Mesenchymal stem cell (in vitro differentiated cells and primary cell): ENCODE measurements at regions not wholly inside any gene's neighbourhood (a gene's known extent, or its start where the extent isn't known, plus 50 kb on each side); places are given as distances from the start of the nearest gene placed in this dataset.

ENCODE experiments used
- DNase-seq: peaks from one replicate; pipeline ENCODE4 v3.0.0-alpha.2; 2013
- H2AFZ ChIP-seq: one replicate; pipeline ENCODE4 v1.6.1; 2013; ENCODE audit warnings: low read depth, mild to moderate bottlenecking, control low read depth, inconsistent platforms, low read length, moderate library complexity
- H2AK5ac ChIP-seq: 2 replicates; pipeline ENCODE4 v1.6.1; 2013; ENCODE audit warnings: low read length, moderate library complexity, mild to moderate bottlenecking, inconsistent platforms; ENCODE audit not compliant: severe bottlenecking
- H2BK120ac ChIP-seq: one replicate; pipeline ENCODE4 v1.6.1; 2013; ENCODE audit warnings: low read depth, mild to moderate bottlenecking, inconsistent platforms, low read length, moderate library complexity
- H2BK12ac ChIP-seq, 2 experiments: one replicate each; pipeline ENCODE4 v1.6.1; 2013; ENCODE audit warnings: inconsistent platforms in 2 of 2, low read length in 2 of 2, mild to moderate bottlenecking in 2 of 2, moderate library complexity in 2 of 2, control low read depth in 1 of 2
- H2BK15ac ChIP-seq: one replicate; pipeline ENCODE4 v1.6.1; 2013; ENCODE audit warnings: mild to moderate bottlenecking, low read depth, inconsistent platforms; ENCODE audit not compliant: poor library complexity, severe bottlenecking
- H2BK5ac ChIP-seq: 2 replicates; pipeline ENCODE4 v1.6.1; 2013; ENCODE audit warnings: low read depth, mild to moderate bottlenecking, low read length, control low read depth, inconsistent platforms; ENCODE audit not compliant: poor library complexity, severe bottlenecking
- H3K14ac ChIP-seq, 2 experiments: one replicate each; pipeline ENCODE4 v1.6.1; 2013; ENCODE audit warnings: inconsistent platforms in 2 of 2, low read length in 2 of 2, control low read depth in 1 of 2, mild to moderate bottlenecking in 1 of 2, moderate library complexity in 1 of 2
- H3K18ac ChIP-seq, 2 experiments: one replicate each; pipeline ENCODE4 v1.6.1; 2013; ENCODE audit warnings: inconsistent platforms in 2 of 2, low read length in 2 of 2, control low read depth in 1 of 2, low read depth in 1 of 2, mild to moderate bottlenecking in 1 of 2
- H3K23ac ChIP-seq, 2 experiments: one replicate each; pipeline ENCODE4 v1.6.1; 2013; ENCODE audit warnings: inconsistent platforms in 2 of 2, low read length in 2 of 2, mild to moderate bottlenecking in 2 of 2, moderate library complexity in 2 of 2, control low read depth in 1 of 2
- H3K27ac ChIP-seq: 2 replicates; pipeline ENCODE4 v1.5.1; 2013; ENCODE audit warnings: mild to moderate bottlenecking, moderate library complexity, low read length, control low read depth, inconsistent platforms; ENCODE audit not compliant: poor library complexity, severe bottlenecking
- H3K27me3 ChIP-seq, 2 experiments: 2 replicates each; pipeline versions ENCODE4 v1.6.1 to v1.7.0; 2013; ENCODE audit warnings: low read length in 2 of 2, mild to moderate bottlenecking in 2 of 2, moderate library complexity in 2 of 2, control low read depth in 1 of 2, inconsistent platforms in 1 of 2; ENCODE audit not compliant: control insufficient read depth in 1 of 2, insufficient read depth in 1 of 2
- H3K36me3 ChIP-seq, 2 experiments: 2 replicates each; pipeline versions ENCODE4 v1.6.1 to v1.7.0; 2013; ENCODE audit warnings: low read length in 2 of 2, control low read depth in 1 of 2, inconsistent platforms in 1 of 2, low read depth in 1 of 2, mild to moderate bottlenecking in 1 of 2; ENCODE audit not compliant: insufficient read depth in 2 of 2, control insufficient read depth in 1 of 2
- H3K4ac ChIP-seq, 2 experiments: one replicate each; pipeline ENCODE4 v1.6.1; 2013; ENCODE audit warnings: inconsistent platforms in 2 of 2, low read length in 2 of 2, mild to moderate bottlenecking in 2 of 2, moderate library complexity in 2 of 2, control low read depth in 1 of 2, low read depth in 1 of 2
- H3K4me1 ChIP-seq: 2 replicates; pipeline ENCODE4 v1.6.1; 2013; ENCODE audit warnings: low read depth, low read length, control low read depth; ENCODE audit not compliant: control insufficient read depth, insufficient read depth
- H3K4me2 ChIP-seq: 2 replicates; pipeline ENCODE4 v1.6.1; 2013; ENCODE audit warnings: low read length, mild to moderate bottlenecking, inconsistent platforms; ENCODE audit not compliant: poor library complexity, severe bottlenecking
- H3K4me3 ChIP-seq, 2 experiments: 2 replicates each; pipeline versions ENCODE4 v1.5.1 to v1.7.0; 2013; ENCODE audit warnings: low read length in 2 of 2, mild to moderate bottlenecking in 2 of 2, control low read depth in 1 of 2, low read depth in 1 of 2; ENCODE audit not compliant: insufficient read depth in 1 of 2
- H3K79me1 ChIP-seq: replicated peaks from 2 replicates; pipeline ENCODE4 v1.6.1; 2013; ENCODE audit warnings: mild to moderate bottlenecking, control low read depth, low read length, inconsistent platforms; ENCODE audit not compliant: poor library complexity, severe bottlenecking
- H3K9ac ChIP-seq: 2 replicates; pipeline ENCODE4 v1.7.0; 2013; ENCODE audit warnings: mild to moderate bottlenecking, low read length, moderate library complexity
- H3K9me3 ChIP-seq: 2 replicates; pipeline ENCODE4 v1.7.0; 2013; ENCODE audit warnings: mild to moderate bottlenecking, low read length; ENCODE audit not compliant: control insufficient read depth
- H4K8ac ChIP-seq: one replicate; pipeline ENCODE4 v1.6.1; 2013; ENCODE audit warnings: inconsistent platforms, mild to moderate bottlenecking, low read length, moderate library complexity
- H4K91ac ChIP-seq: one replicate; pipeline ENCODE4 v1.6.1; 2013; ENCODE audit warnings: mild to moderate bottlenecking, low read length, inconsistent platforms
- WGBS: methylation state at CpG from one replicate; pipeline ENCODE4 v1.1.7; 2013; ENCODE audit warnings: mixed read lengths; 5-methylcytosine and 5-hydroxymethylcytosine counted together

GRCh38 chr11:116644941-116645305 lies 127.9 kb downstream of the BUD13 start:
- no peak overlapping the region for H2BK15ac ChIP-seq
- no peak overlapping the region for H2BK12ac ChIP-seq
- no peak overlapping the region for H3K14ac ChIP-seq
- H3K27ac ChIP-seq = no peak overlapping the region
- DNase-seq = no peak
- H2AFZ ChIP-seq = no peak overlapping the region
- H3K23ac ChIP-seq = no peak overlapping the region
- H3K79me1 ChIP-seq = no peaks in the 10 kb centered on the region
- H3K18ac ChIP-seq = no peak overlapping the region
- H2BK120ac ChIP-seq = no peak overlapping the region
- no peak overlapping the region for H3K4me3 ChIP-seq
- H4K8ac ChIP-seq = no peak overlapping the region
- H3K4ac ChIP-seq = no peak overlapping the region
- H3K27me3 ChIP-seq = peaks cover 17 to 41% of the 10 kb centered on the region in 2 experiments
- H4K91ac ChIP-seq = no peak overlapping the region
- WGBS = 36% methylated on average over 4 of the region's 4 CpGs
- no peak overlapping the region for H2BK5ac ChIP-seq
- H3K4me2 ChIP-seq = no peak overlapping the region
- H3K4me1 ChIP-seq = no peaks in the 10 kb centered on the region
- no peaks in the 10 kb centered on the region for H3K36me3 ChIP-seq
- H2AK5ac ChIP-seq = no peak overlapping the region
- peaks cover 6% of the 10 kb centered on the region for H3K9me3 ChIP-seq
- no peak overlapping the region for H3K9ac ChIP-seq

- H2BK5ac ChIP-seq = no peak overlapping the region
- peaks cover 17 to 39% of the 10 kb centered on the region in 2 experiments for H3K27me3 ChIP-seq
- no peak overlapping the region for H2BK120ac ChIP-seq
- no peak overlapping the region for H3K4me2 ChIP-seq
- no peak overlapping the region for H3K4ac ChIP-seq
- H2BK15ac ChIP-seq = no peak overlapping the region
- no peak overlapping the region for H4K91ac ChIP-seq
- 63% methylated on average over 15 of the region's 16 CpGs for WGBS
- H2AK5ac ChIP-seq = no peak overlapping the region
- no peak overlapping the region for H3K9ac ChIP-seq
- H3K27ac ChIP-seq = no peak overlapping the region
- H2AFZ ChIP-seq = no peak overlapping the region
- H3K23ac ChIP-seq = no peak overlapping the region
- DNase-seq = no peak
- no peak overlapping the region for H3K14ac ChIP-seq
- H4K8ac ChIP-seq = no peak overlapping the region
- H3K4me1 ChIP-seq = no peaks in the 10 kb centered on the region
- H3K9me3 ChIP-seq = peaks cover 6% of the 10 kb centered on the region
- no peaks in the 10 kb centered on the region for H3K36me3 ChIP-seq
- H2BK12ac ChIP-seq = no peak overlapping the region
- no peak overlapping the region for H3K4me3 ChIP-seq
- no peaks in the 10 kb centered on the region for H3K79me1 ChIP-seq
- H3K18ac ChIP-seq = no peak overlapping the region
Measured at GRCh38 chr11:116644201-116644940, 128.4 kb downstream of the BUD13 start.

- no peak overlapping the region for H3K4me2 ChIP-seq
- no peak overlapping the region for H4K91ac ChIP-seq
- no peak overlapping the region for H2AFZ ChIP-seq
- H4K8ac ChIP-seq = no peak overlapping the region
- H3K4me1 ChIP-seq = no peaks in the 10 kb centered on the region
- no peak overlapping the region for H2BK120ac ChIP-seq
- no peak overlapping the region for H3K4ac ChIP-seq
- no peak overlapping the region for H3K4me3 ChIP-seq
- no peak overlapping the region for H3K9ac ChIP-seq
- DNase-seq = no peak
- no peak overlapping the region for H2AK5ac ChIP-seq
- no peak overlapping the region for H3K18ac ChIP-seq
- H2BK12ac ChIP-seq = no peak overlapping the region
- H3K79me1 ChIP-seq = no peaks in the 10 kb centered on the region
- H3K14ac ChIP-seq = no peak overlapping the region
- H3K27me3 ChIP-seq = peaks cover 13 to 42% of the 10 kb centered on the region in 2 experiments
- WGBS = 84% methylated on average over 7 of the region's 9 CpGs
- H2BK5ac ChIP-seq = no peak overlapping the region
- no peak overlapping the region for H3K23ac ChIP-seq
- H3K27ac ChIP-seq = no peak overlapping the region
- H2BK15ac ChIP-seq = no peak overlapping the region
- H3K9me3 ChIP-seq = peaks cover 6% of the 10 kb centered on the region
- H3K36me3 ChIP-seq = no peaks in the 10 kb centered on the region
Measured at GRCh38 chr11:116643521-116643920, 129.3 kb downstream of the BUD13 start.

- Histone ChIP-seq H3K4me2 (no peak overlapping the region), H2AK5ac (no peak overlapping the region), H4K8ac (no peak overlapping the region), H3K27me3 (peaks cover 11 to 38% of the 10 kb centered on the region in 2 experiments), H3K36me3 (no peaks in the 10 kb centered on the region), H2BK15ac (no peak overlapping the region), H3K14ac (no peak overlapping the region), H3K18ac (no peak overlapping the region), H3K23ac (no peak overlapping the region), H2BK5ac (no peak overlapping the region), H4K91ac (no peak overlapping the region), H2BK12ac (no peak overlapping the region), H3K4me1 (no peaks in the 10 kb centered on the region), H3K4me3 (no peak overlapping the region), H2AFZ (no peak overlapping the region), H3K79me1 (no peaks in the 10 kb centered on the region), H3K4ac (no peak overlapping the region), H3K27ac (no peak overlapping the region), H3K9me3 (peaks cover 6% of the 10 kb centered on the region), H3K9ac (no peak overlapping the region), H2BK120ac (no peak overlapping the region)
- no peak for DNase-seq
Measured at GRCh38 chr11:116642902-116643301, 129.9 kb downstream of the BUD13 start.
